HG03066 (cell line): ENCODE measurements at regions not wholly inside any gene's neighbourhood (a gene's known extent, or its start where the extent isn't known, plus 50 kb on each side); places are given as distances from the start of the nearest gene placed in this dataset.
"Not testable (repeated sequence)": the region's sequence is repeated elsewhere in the genome, so short reads cannot be mapped to it uniquely, and the experiment has no call there.

Experiments
- ATAC-seq: cut with Tn5 transposase; IDR thresholded peaks from one replicate; pipeline ENCODE4 v1.9.1; 2021; ENCODE audit warnings: low read depth; ENCODE audit not compliant: unreplicated experiment

GRCh38 chr9:87353301-87353700 is 144.4 kb upstream of the DAPK1 start:
- no peak for ATAC-seq

DNA sequence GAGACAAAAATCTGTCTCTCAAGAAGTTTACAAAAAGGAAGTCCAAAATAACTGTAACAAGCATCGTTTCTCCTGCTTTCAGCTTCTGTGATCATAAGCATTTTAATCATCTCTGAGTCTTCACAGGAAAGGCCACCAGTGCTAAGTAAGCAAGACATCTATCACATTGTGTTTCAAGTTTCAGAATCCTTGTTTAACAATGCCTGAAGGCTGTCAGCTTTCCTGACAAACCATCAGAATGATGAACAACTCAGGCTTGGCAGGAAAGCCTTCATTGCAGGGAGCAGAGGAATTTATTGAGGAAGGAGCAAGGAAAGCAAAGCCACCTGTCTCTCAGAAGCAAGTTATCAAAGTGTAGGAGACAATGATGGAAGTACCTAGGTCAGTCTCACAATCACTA is 143.5 kb upstream of the DAPK1 start:
- ATAC-seq = no peak

DNA sequence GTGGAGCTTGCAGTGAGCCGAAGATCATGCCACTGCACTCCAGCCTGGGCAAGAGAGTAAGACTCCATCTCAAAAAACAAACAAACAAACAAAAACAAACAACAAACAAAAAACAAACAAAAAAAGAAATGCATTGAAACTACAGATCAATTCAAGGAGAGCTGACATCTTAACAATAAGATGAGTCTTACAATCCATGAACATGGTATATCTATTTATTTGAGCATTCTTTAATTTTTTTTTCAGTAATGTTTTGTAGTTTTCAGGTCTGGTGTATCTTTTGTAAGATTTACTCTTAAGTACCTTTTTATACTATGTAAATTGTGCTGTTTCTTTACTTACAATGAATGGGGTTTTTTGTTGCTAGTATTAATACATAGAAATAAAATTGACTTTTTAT is 140.1 kb upstream of the DAPK1 start:
- ATAC-seq = no peak

DNA sequence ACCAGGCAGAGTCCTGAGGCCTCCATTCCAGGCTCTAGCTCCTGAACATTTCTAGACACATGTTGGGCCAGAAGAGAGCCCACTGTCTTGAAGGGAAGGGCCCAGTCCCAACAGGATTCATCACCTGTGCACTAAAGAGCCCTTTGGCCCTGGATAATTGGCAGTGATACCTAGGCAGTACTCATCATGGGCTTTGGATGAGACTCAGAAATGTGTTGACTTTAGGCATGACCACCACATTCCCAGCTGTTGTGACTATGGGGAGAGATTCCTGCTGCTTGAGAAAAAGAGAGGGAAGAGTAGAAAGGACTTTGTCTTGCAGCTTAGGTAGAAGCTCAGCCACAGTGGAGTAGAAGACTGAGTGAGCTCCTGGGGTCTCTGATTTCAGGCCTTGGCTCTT is 138.4 kb upstream of the DAPK1 start:
- no peak for ATAC-seq

DNA sequence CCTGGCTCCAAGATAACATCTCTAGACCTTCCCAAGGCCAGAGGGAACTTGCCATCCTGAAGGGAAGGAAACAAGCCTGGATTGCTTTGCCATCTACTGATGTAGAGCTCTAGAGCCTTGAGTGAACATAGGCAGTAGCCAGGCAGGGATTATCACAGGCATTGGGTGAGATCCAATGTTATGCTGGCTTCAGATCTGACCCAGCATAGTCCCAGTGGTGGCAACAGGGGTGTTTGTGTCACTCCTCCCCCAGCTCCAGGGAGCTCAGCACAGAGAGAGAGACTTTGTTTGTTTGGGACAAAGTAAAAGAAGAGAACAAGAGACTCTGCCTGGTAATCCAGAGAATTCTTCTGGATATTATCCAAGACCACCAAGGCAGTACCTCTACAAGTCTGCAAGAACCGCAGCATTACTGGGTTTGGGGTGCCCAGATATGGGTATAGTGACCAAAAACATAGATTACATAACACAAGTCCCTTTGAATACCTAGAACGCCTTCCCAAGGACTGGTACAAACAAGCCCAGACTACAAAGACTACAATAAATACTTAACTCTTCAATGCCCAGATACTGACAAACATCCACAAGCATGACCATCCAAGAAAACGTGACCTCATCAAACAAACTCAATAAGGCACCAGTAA is 137.6 kb upstream of the DAPK1 start:
- no peak for ATAC-seq

DNA sequence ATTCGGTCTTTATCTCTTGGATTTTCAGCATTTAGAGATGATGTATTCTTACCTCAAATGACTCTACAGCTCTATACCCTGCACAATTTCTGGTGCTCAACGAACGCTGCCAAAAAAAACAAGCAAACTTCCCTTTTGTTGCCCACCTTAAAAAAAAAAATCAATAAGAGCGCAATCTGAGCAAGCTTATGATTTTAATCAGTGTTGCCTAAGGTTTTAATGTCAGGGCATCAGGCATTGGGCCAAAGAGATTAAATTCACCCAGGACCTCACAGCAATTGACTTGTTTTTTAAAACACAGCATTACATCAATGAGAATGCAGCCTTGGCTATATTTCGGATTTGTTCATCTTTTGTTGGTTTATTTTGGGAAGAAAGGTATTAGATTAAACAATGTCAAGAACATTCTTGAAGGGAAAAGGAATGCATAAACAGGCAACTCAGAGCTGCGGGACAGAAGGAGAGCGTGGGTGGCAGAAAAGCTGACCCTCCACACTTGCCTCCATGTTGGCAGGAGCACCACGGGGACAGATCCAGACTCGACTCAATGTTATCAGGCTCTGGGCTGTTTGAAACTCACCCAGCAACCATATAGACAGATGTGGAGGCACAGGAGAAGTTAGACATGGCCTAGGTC is 127.5 kb upstream of the DAPK1 start:
- ATAC-seq = no peak

DNA sequence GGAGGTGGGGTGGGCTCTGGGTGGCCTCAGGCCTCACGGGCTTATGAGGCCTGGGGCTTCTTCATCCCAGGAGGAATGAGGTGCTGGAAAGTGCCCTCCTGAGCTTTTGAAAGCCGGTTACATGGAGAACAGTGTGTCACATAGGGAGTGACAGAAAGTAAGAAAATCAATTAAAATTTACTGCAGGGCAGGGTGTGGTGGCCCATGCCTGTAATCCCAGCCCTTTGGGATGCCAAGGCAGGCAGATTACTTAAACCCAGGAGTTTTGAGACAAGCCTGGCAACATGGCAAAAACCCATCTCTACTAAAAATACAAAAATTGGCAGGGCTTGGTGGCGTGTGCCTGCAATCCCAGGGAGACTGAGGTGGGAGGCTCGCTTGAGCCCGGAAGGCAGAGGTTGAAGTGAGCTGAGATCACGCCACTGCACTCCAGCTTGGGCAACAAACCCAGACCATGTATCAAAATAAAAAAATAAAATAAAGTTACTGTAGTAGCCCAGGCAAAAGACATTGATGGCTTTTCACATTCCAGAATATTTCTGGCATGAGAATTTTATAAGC is 125.8 kb upstream of the DAPK1 start:
- no peak for ATAC-seq

GRCh38 chr9:87372356-87372851 is 125.3 kb upstream of the DAPK1 start:
- ATAC-seq = no peak

DNA sequence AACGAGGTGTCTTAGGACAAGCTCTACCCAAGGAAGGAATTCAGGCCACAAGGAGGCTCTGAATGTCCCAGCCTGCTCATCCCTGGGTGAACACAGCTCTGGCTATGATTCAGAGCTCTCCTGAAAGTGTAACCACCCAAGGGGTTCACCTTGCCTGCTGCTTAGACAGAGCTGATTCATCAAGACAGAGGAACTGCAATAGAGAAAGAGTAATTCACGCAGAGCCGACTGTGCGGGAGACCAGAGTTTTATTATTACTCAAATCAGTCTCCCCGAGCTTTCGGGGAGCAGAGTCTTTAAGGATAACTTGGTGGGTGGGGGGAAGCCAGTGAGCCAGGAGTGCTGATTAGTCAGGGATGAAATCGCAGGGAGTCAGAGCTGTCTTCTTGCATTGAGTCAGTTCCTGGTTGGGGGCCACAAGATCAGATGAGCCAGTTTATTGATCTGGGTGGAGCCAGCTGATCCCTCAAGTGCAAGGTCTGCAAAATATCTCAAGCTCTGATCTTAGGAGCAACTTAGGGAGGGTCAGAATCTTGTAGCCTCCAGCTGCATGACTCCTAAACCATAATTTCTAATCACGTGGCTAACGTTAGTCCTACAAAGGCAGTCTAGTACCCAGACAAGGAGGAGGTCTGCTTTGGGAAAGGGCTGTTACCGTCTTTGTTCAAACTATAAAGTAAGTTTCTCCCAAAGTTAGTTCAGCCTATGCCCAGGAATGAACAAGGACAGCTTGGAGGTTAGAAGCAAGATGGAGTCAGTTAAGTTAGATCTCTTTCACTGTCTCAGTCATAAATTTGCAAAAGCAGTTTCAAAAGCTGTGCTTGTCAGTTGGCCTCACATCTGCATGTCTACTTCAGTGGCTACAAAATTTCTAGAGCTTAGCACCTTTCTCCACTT is 123.4 kb upstream of the DAPK1 start:
- ATAC-seq = not testable (repeated sequence)

GRCh38 chr9:87375397-87376073 is 122.1 kb upstream of the DAPK1 start:
- no peak for ATAC-seq

- ATAC-seq = no peak
These were observed 119.0 kb upstream of the DAPK1 start for GRCh38 chr9:87378676-87379075.

GRCh38 chr9:87379300-87379699 is 118.4 kb upstream of the DAPK1 start:
- no peak for ATAC-seq

- no peak for ATAC-seq
These were observed 116.5 kb upstream of the DAPK1 start for GRCh38 chr9:87381050-87381711.

GRCh38 chr9:87381746-87382145 is 115.9 kb upstream of the DAPK1 start:
- ATAC-seq = no peak

DNA sequence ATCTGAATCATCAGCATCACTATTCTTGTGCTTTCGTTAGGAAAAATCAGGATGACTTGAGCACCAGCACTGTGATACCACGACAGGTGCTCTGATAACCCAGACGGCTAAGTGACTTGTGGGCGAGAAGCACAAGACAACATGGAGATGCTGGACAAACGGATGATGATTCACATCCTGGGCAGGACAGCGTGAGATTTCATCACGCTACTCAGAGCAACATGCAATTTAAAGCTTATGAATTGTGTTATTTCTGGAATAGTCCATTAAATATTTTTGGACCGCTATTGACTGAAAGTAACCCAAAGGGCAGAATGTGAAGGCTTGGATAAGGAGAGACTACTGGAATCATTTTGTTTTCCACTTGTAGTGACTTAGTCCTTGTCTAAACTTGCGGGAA is 114.8 kb upstream of the DAPK1 start:
- no peak for ATAC-seq

DNA sequence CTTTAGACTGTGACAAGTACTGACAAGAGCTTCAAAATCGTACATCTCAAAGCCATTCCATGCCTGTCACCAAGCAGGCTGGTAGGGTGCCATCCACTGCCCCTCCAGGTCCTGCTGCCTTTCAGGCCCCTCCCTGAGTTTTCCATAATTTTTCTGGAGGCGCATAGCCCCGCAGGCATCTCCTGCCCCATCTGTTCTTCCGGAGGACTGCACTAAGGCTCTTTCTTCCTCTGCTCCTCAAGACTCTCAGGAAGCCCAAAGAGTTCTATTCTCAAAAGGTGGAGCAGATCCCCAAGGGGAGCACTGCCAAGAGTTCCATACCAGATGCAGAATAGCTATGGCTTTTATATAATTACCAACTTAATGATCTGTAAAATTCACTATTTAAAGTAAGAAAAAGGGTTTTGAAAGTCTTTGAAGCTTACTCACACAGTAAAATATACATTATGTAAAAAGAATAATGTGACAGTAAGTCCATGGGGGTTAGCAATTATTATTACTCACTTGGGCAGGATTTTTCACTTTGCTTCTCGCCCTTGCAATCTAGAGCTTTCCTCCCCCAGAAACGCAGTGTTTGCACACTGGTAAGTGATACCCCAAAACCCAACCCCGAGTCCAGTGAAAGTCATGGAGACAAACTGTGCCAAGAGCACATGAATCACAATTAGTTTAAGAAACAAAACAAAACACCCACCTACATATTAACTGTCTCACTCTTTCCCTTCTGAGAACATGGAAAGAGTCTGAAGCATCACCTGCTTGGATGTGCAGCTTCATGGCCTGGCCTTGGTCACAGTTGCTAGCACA is 114.1 kb upstream of the DAPK1 start:
- no peak for ATAC-seq

DNA sequence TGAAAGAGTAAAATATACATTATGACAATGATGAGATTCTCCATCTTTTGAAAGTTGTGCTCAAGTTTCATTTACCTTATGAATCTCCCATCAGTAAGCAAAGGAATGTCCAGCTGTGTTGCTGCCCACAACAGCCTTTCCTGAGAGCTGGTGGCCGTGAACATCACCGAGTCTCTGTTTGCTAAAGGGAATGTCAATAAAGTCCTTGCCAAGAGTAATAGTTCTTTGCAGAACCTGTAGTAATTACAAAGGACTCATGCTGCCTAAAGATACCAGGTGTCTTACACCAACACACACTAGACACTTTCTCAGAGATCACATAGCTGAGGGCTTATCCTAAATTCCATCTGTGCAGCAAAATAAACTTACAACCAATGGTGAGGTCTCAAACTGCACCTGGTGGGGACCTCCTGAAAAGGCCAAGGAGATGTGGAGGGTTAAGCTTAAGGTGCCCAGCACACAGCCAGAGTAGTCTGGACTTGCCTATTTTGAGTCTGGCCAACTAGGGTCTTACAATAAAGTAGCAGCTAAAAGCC is 111.1 kb upstream of the DAPK1 start:
- no peak for ATAC-seq

DNA sequence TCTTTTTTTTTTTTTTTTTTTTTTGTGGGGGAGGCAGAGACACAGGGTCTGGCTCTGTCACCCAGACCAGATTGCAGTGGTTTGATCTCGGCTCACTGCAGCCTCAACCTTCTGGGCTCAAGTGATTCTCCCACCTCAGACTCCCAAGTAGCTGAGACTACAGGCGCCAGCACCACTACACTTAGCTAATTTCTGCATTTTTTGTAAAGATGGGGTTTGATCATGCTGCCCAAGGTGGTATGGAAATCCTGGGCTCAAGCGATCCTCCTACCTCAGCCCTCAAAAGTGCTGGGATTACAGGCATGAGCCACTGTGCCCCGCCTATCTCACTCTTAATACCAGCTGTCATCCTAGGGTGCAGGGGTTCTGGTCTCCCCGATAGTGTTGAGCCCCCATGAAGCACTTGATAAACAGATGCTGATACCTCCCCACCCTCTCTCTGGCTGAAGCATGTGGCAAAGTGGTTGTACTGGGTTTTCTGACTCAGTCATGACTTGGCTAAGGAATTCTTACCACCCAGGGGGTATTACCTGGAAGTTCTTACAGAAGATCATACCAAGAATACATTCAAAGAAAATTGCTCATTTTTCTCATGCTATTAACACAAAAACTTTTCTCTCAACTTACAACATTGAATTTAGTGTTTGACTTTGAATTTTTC is 110.2 kb upstream of the DAPK1 start:
- no peak for ATAC-seq
